Tibial nerve (tissue), 4 donors: ENCODE measurements at regions not wholly inside any gene's neighbourhood (a gene's known extent, or its start where the extent isn't known, plus 50 kb on each side); places are given as distances from the start of the nearest gene placed in this dataset.

Experiments used
- CTCF ChIP-seq, 5 experiments: fragments of 200-600 bp in 3 of 5; fragments of 450-650 bp in 2 of 5; sonication (generic) in 3 of 5; IDR thresholded peaks; one replicate each; pipeline ENCODE4 v1.5.1; 2016 to 2019; ENCODE audit warnings: antibody characterized with exemption in 5 of 5, mild to moderate bottlenecking in 3 of 5, moderate library complexity in 2 of 5
- EP300 ChIP-seq, 2 donors: sonication (generic); formaldehyde crosslinking; IDR thresholded peaks; one replicate each; pipeline ENCODE4 v1.6.1; 2017; ENCODE audit warnings: antibody characterized with exemption in 2 of 2, mild to moderate bottlenecking in 1 of 2
- POLR2A ChIP-seq, 2 donors: fragments of 450-650 bp; IDR thresholded peaks; one replicate each; pipeline ENCODE4 v1.6.1; 2017; ENCODE audit warnings: antibody characterized with exemption in 2 of 2, mild to moderate bottlenecking in 2 of 2, moderate library complexity in 2 of 2

- no peak for TF ChIP-seq POLR2A (IDR thresholded peaks at IDR 0.05)
- TF ChIP-seq EP300 (IDR thresholded peaks at IDR 0.05): no peak
- no peak for TF ChIP-seq CTCF (IDR thresholded peaks at IDR 0.05)
Measured at GRCh38 chr20:51255417-51255816, 232.5 kb upstream of the KCNG1 start.
